ENCODE measurements at regions not wholly inside any gene's neighbourhood (a gene's known extent, or its start where the extent isn't known, plus 50 kb on each side); places are given as distances from the start of the nearest gene placed in this dataset.

DNA sequence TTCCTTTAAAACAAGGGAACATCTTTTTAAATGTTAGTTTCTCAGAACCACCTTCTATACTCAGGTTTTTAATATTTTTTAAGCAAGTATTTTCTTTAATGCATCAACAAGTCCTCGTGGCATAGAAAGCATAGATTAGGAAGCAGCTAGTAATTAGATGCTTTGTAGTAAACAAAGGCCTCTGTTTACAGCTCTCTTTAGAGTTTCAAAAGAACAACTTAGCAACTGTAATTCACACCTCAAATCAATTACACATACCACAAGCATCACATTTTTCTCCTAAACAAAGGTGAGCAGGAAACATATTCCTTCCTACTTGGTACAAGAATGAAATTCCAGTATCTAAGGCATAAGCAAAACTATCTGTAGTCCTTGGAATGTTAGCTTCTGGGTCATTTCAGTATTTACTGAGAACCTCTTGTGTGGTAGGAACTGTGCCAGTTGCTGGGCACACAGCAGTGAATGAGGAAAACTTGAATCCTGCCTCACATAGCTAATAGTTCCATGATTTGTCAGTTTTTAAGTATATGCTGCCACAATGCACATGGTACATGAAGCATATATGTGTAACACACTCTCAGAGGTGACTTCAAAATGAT is 249.1 kb downstream of the CEMIP2 start:
- TF ChIP-seq CTCF (IDR thresholded peaks at IDR 0.05; ENCODE audit: control extremely low read depth, extremely low read depth, low read depth, missing control alignments): no peak
- ChIA-PET POLR2A (no interaction called here), CTCF (interaction anchor here (1.1 to 1.2 kb wide), 3 partner anchors 13 to 29 kb away, joined by 3 to 5 read pairs (median 3); no protein-coding TSS in a partner anchor)
- no peak for DNase-seq (ENCODE audit: extremely low spot score)

DNA sequence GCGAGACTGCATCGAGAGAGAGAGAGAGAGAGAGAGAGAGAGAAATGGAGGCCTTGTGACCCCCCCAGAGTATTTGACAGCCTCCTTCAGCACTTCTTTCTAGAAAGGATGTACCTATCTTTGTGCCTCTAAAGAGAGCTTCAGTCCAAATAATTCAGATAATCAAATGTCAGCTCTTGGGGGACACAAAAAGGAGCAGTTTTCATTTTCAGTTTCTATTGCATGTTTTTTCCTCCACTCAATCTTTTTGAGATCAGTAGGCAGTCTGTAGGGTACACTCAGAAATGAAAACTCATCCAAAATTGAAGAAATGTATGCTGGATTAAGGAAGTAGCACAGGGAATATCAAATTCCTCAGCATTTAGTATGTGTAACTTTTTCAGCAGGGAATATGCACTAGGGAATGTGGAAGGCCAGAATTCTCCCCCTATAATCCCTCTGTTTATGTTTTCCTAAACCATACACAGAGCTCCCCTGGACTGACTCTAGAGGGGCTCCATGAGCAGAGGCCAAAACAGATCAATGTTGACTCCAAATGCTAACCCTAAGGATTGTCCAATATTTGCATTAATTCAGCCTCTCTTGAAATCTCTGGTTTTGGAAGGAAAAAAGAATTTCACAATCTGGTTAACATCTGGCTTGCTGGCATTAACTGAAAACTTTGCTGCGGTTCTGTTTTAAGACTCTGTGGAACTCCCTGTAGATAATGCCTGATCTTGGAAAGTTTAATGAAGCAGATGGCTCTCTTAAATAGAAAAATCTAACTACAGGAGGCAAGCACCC is 250.1 kb downstream of the CEMIP2 start:
- ChIA-PET CTCF (interaction anchor here (1.1 to 1.2 kb wide), 3 partner anchors 14 to 28 kb away, joined by 3 to 5 read pairs (median 3); no protein-coding TSS in a partner anchor), POLR2A (no interaction called here)
- TF ChIP-seq CTCF (IDR thresholded peaks at IDR 0.05; ENCODE audit: control extremely low read depth, extremely low read depth, low read depth, missing control alignments): no peak
- DNase-seq (ENCODE audit: extremely low spot score): no peak

GRCh38 chr9:71515626-71516025 is 252.7 kb downstream of the CEMIP2 start:
- no peak for DNase-seq (ENCODE audit: extremely low spot score)
- no peak for TF ChIP-seq CTCF (IDR thresholded peaks at IDR 0.05; ENCODE audit: control extremely low read depth, extremely low read depth, low read depth, missing control alignments)
- POLR2A ChIA-PET: no interaction called here
- CTCF ChIA-PET: interaction anchor here (1.6 kb wide), 1 partner anchor 14 kb away, joined by 3 read pairs; no protein-coding TSS in a partner anchor

DNA sequence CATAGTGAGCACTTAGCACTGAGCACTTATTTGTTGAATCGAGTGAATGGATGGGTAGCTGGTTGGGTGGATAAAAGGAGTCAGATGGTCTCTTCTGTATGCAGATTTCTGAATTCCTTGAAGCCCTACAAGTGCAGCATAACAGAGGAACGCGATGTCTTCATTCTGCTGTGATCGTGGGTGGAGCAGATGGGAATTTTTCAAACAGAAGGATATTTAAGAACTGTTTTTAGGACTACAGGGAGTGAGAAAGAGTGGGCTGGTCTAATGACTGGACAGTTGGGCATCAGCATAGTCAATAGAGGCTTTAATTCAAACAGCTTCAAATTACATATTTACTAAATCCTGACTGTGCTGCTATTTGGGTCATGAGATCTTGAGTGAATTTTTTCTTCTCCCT is 253.2 kb downstream of the CEMIP2 start:
- DNase-seq (ENCODE audit: extremely low spot score): no peak
- no peak for TF ChIP-seq CTCF (IDR thresholded peaks at IDR 0.05; ENCODE audit: control extremely low read depth, extremely low read depth, low read depth, missing control alignments)
- CTCF ChIA-PET: interaction anchor here (1.1 to 1.6 kb wide), 4 partner anchors 14 to 26 kb away, joined by 3 to 5 read pairs (median 4); no protein-coding TSS in a partner anchor
- POLR2A ChIA-PET: no interaction called here

DNA sequence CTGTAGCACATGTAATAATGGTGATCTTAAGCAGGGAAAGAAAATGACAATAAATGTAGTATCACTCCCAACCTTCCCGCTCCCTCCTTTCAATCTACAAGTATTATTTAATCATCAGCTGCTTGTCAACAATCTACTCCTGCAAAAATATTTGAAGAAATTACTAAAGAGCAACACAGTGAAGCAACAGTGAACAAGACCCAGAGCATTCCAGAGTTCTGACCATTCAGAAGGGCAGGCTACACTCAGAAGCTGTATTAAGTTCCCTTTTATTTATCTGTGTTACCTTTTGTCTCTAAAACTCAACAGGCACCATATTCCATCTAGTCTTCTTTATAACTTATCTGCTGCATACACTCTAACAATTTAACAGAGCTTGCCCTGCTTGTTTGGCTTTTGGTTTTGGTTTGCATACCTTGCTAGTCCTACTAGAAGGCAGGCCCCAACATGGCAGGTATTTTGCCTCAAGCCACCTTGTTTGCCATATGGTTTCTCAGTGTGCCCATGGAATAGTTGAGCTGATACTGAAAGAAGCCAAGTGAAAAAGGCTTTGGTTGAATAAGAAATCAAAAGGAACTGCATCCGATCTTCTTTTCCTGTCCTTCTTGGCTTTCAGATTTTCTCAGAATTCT is 253.9 kb downstream of the CEMIP2 start:
- DNase-seq (ENCODE audit: extremely low spot score): no peak
- POLR2A ChIA-PET: no interaction called here

More for the DNA sequence above, 253.9 kb downstream of the CEMIP2 start:
- CTCF ChIA-PET: interaction anchor here (1.1 to 1.6 kb wide), 4 partner anchors 13 to 25 kb away, joined by 3 to 5 read pairs (median 4); no protein-coding TSS in a partner anchor
- TF ChIP-seq CTCF (IDR thresholded peaks at IDR 0.05; ENCODE audit: control extremely low read depth, extremely low read depth, low read depth, missing control alignments): no peak

All from GM10248 (cell line).